NOMO-1 treated with dmso at 0.1 percent for 144 hours (cell line): ENCODE measurements at regions not wholly inside any gene's neighbourhood (a gene's known extent, or its start where the extent isn't known, plus 50 kb on each side); places are given as distances from the start of the nearest gene placed in this dataset.
A peak's percentile ranks its signal among the peaks of the same experiment; 100 is the strongest.
"Not testable (repeated sequence)": the region's sequence is repeated elsewhere in the genome, so short reads cannot be mapped to it uniquely, and the experiment has no call there.

Experiments used
- DNase-seq: peaks from one replicate; lab custom pipeline; 2025; ENCODE audit not compliant: unreplicated experiment; lab: John Stamatoyannopoulos, UW

DNA sequence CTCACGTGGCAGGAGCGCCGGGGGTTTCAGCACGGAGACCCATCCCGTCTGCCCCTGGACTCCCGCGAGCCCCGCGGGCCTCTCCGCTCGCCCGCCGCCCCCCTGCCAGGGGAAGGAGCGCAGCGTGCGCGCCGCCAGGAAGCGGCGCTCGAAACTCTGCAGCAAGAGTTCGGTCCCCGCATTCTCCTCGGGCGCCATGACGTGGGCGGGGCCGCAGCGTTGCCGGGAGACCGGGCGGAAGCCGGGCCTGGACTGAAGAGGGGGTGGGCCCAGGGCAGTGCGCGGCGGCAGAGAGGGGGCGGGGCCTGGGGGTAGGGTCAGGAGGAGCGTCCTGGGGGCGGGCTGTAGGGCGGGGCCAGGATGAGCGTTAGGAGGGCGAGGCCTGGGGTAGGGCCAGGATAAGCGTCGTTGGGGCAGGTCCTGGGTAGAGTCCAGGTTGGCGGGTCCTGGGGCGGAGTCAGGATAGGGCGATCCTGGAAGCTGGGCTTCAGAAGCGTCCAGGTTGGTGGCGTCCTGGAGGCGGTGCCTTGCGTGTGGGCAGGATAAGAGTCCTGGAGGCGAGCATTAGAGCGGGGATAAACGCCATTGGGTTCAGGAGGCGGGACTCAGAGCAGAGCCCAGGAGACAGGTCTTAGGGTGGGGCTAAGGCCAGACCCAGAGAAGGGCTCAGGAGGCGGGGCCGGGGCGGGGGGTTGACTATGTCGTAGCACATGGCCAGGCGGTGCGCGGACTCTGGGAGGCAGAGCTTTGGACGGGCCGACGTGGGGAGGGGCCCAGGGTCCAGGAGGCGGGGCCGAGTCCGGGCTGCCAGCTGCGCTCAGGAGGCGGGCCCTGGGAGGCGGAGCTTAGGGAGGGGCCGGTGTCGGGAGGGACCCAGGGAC is 229.0 kb upstream of the FRG2C start:
- DNase-seq: peak; percentile 99

- not testable (repeated sequence) for DNase-seq
Observed at GRCh38 chr3:75435794-75436400, 228.2 kb upstream of the FRG2C start.

- not testable (repeated sequence) for DNase-seq
Observed at GRCh38 chr3:75440986-75441385, 223.1 kb upstream of the FRG2C start.

DNA sequence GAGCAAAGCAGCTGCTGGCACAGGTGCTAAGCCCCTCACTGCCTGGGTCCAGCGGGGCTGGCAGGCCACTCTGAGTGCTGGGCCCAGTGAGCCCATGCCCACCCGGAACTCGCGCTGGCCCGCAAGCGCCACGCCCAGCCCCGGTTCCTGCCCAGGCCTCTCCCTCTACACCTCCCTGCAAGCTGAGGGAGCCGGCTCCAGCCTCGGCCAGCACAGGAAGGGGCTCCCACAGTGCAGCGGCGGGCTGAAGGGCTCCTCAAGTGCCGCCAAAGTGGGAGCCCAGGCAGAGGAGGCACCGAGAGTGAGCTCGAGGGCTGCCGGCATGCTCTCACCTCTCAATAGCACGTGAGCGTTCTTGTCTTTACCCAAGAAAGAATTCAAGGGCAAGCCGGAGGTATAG is 219.5 kb upstream of the FRG2C start:
- not testable (repeated sequence) for DNase-seq

DNA sequence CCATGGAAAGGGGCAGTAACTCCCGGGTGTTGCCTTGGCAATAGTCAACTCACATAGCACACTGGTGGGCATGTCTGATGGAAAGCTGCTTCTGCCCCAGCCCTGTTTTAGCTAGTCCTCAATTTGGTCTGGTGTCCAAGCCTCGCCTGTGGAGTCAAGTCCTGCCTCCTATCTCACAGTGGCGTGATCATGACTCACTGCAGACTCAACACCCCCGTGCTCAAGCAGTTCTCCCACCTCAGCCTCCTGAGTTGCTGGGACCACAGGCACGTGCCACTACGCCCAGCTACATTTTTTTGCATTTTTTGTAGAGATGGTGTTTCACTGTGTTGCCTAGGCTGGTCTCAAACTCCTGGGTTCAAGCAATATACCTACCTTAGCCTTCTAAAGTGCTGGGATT is 218.9 kb upstream of the FRG2C start:
- not testable (repeated sequence) for DNase-seq

DNA sequence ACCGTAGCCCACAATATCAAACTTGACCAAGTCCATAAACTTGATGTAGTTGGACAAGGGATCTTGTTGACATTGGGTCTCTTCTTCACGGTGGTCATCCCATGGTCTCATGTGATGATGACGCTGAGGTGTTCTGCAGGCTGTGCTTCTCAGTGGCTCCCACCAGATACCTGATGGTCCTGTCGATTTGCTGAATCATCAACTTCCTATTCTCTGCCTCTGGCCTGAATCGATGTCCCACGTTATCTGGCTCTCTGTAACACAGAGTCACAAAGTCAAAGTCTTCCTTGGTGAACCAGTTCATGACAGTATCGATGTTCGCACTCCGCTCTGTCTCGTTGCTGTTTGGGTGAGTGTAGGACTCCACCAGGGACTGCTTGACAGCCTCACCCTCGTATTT is 217.2 kb upstream of the FRG2C start:
- DNase-seq: not testable (repeated sequence)

GRCh38 chr3:75453328-75453727 is 210.8 kb upstream of the FRG2C start:
- DNase-seq: not testable (repeated sequence)

DNA sequence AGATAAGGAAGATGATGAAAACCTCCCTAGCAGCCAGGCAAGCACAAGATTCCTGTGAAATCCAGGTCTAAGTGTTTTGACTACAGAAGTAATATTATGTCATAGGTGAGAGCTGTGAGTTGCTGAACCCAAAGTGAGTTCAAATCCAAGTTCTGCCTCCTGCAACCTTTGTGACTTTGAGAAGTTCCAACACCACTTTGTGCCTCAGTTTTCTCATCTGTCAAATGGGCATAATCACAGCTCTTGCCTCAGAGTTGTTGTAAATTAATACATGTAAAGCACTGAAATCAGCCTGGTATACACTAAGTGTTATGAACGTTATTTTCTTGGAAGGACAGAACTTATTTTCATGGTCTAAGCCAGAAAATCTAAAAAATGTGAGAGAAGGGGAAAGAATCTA is 210.3 kb upstream of the FRG2C start:
- DNase-seq: not testable (repeated sequence)

GRCh38 chr3:75474530-75474929 is 189.6 kb upstream of the FRG2C start:
- not testable (repeated sequence) for DNase-seq

DNA sequence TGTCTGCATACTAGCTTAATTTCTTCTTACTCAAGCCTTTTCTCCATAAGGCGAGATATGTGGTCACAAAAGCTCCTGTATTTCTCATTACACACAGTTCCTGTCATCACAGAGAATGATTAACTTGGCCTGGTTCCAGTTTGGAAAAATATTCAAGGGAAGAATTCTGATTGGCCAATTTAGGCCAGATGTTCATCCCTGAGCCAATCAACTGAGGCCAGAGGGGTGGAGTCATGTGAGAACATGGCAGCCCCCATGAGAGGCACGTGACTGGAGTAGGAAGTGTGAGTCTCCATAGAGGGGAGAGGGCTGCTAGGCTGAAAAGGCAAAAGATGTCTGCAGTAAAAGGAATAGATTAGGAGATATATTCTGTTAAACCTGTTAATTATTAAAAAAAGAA is 167.5 kb upstream of the FRG2C start:
- DNase-seq: not testable (repeated sequence)

- DNase-seq: not testable (repeated sequence)
Observed at GRCh38 chr3:75500357-75500756, 163.8 kb upstream of the FRG2C start.

GRCh38 chr3:75502171-75502570 is 162.0 kb upstream of the FRG2C start:
- DNase-seq: not testable (repeated sequence)

GRCh38 chr3:75502769-75503756 is 161.1 kb upstream of the FRG2C start:
- not testable (repeated sequence) for DNase-seq

- DNase-seq: no peak
Observed at GRCh38 chr3:75506603-75507002, 157.5 kb upstream of the FRG2C start.

- not testable (repeated sequence) for DNase-seq
Observed at GRCh38 chr3:75507956-75508355, 156.2 kb upstream of the FRG2C start.

- DNase-seq: not testable (repeated sequence)
Observed at GRCh38 chr3:75527657-75528056, 136.5 kb upstream of the FRG2C start.

DNA sequence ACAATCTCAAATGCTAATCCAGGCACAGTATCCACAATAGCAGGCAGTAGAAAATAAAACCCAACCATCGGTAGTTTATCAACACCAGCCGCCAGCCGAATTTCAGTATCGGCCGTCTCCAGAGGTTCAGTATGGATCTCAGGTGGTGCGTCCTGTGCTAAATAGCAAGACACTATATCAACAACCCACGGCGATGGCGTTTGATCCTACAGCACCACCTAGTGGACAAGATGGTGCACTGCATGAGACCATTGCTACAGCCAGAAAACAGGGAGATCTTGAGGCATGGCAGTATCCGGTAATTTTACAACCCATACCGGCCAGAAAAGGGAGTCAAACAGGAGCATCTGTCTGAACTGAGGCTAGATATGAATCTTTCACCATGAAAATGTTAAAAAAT is 112.0 kb upstream of the FRG2C start:
- DNase-seq: not testable (repeated sequence)

GRCh38 chr3:75564427-75564826 is 99.7 kb upstream of the FRG2C start:
- DNase-seq: not testable (repeated sequence)

DNA sequence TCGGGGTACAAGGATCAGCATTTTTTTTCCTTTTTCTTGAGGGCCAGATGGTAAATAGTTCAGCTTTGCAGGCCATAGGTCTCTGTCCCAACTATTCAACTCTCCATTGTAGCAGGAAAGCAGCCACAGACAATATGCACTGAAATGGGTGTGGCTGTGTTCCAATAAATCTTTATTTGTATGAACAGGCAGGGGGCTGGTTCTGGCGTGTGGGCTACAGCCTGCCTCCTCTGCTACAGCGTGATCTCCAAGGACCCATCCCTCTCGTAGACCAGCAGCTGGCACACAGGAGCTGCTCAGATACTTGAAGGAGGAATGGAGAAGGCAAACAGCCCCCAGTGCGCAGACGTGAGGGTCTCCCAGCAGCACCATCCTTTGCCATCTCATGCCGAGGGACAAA is 91.8 kb upstream of the FRG2C start:
- not testable (repeated sequence) for DNase-seq

DNA sequence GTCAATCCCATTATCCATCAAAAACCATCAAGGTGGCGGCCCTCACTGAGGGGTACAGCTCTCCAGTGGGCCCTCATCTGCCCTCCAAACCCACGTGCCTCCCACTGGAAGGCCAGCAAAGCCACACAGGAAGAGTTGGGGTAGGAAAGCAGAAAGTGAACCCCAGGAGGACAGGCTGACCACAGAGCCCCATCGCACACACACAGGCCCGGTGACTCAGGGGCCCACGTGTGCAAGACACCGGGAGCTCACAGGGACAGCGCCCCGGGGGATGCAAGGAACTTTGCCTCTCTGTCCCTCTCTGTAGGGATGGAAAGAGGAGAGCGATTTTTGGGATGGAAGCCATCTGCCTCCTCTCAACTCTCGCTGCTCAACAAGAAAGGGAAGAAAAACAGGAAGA is 85.0 kb upstream of the FRG2C start:
- not testable (repeated sequence) for DNase-seq

DNA sequence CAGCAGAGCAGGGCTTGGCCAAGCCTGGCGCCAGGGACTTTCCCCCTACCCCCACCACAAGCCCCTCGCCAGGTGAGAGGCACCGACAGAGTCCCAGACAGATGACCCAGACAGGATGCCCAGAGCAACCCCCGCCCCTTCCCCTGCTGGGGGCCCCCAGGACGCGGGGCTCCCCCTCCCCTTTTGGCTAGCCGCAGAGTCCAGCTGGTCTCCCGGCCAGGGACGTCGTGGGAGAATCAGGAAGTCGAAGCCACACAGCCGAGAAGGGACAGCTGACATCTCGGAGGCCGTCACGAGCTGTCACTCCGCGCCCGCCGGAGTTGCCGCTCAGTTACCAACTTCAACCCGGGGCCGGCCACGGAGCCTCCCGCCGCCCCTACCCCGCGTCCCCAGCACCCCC is 84.6 kb upstream of the FRG2C start:
- not testable (repeated sequence) for DNase-seq
